CD14-positive monocyte (primary cell): ENCODE measurements at regions not wholly inside any gene's neighbourhood (a gene's known extent, or its start where the extent isn't known, plus 50 kb on each side); places are given as distances from the start of the nearest gene placed in this dataset.
A peak's percentile ranks its signal among the peaks of the same experiment; 100 is the strongest.

Experiments used
- DNase-seq, 3 donors: peaks; one replicate each; pipeline ENCODE4 v3.0.0-alpha.2; 2011 to 2022
- H2AFZ ChIP-seq: 2 replicates; pipeline ENCODE4 v1.6.0; 2012; ENCODE audit warnings: mild to moderate bottlenecking, low read depth, low read length, inconsistent platforms; ENCODE audit not compliant: insufficient read depth, poor library complexity, severe bottlenecking
- H3K27ac ChIP-seq, 2 donors: 1 replicate in 1 of 2; 2 replicates in 1 of 2; pipeline ENCODE4 v1.5.1; 2012 to 2013; ENCODE audit warnings: low read length in 2 of 2, control low read depth in 1 of 2, inconsistent platforms in 1 of 2, low read depth in 1 of 2, mild to moderate bottlenecking in 1 of 2
- H3K27me3 ChIP-seq, 2 donors: one replicate each; pipeline versions ENCODE4 v1.6.0 to v1.6.1; 2011 to 2013; ENCODE audit warnings: low read length in 2 of 2; ENCODE audit not compliant: control insufficient read depth in 2 of 2, insufficient read depth in 2 of 2
- H3K36me3 ChIP-seq, 2 donors: replicated peaks in 1 of 2; 1 replicate in 1 of 2; 2 replicates in 1 of 2; pipeline versions ENCODE4 v1.5.1 to v1.6.1; 2012 to 2013; ENCODE audit warnings: low read length in 2 of 2, control low read depth in 1 of 2, inconsistent platforms in 1 of 2, mild to moderate bottlenecking in 1 of 2; ENCODE audit not compliant: insufficient read depth in 2 of 2, control insufficient read depth in 1 of 2
- H3K4me1 ChIP-seq, 2 donors: 1 replicate in 1 of 2; 2 replicates in 1 of 2; pipeline versions ENCODE4 v1.5.1 to v1.6.1; 2012 to 2013; ENCODE audit warnings: low read length in 2 of 2, control low read depth in 1 of 2, inconsistent platforms in 1 of 2, mild to moderate bottlenecking in 1 of 2, moderate library complexity in 1 of 2; ENCODE audit not compliant: insufficient read depth in 2 of 2, control insufficient read depth in 1 of 2
- H3K4me2 ChIP-seq: replicated peaks from 2 replicates; pipeline ENCODE3; 2012; ENCODE audit warnings: low read length, moderate library complexity, mild to moderate bottlenecking; ENCODE audit not compliant: poor library complexity, severe bottlenecking; ENCODE audit errors: extremely low read depth
- H3K4me3 ChIP-seq, 3 experiments: fragments of 200-600 bp in 1 of 3; sonication (generic) in 1 of 3; replicated peaks in 1 of 3; 1 replicate in 2 of 3; 2 replicates in 1 of 3; pipeline ENCODE4 v1.5.1; 2011 to 2013; ENCODE audit warnings: low read length in 3 of 3, mild to moderate bottlenecking in 3 of 3, control low read depth in 2 of 3, low read depth in 2 of 3, inconsistent platforms in 1 of 3, moderate library complexity in 1 of 3
- H3K79me2 ChIP-seq: 2 replicates; pipeline ENCODE4 v1.6.0; 2012; ENCODE audit warnings: mild to moderate bottlenecking, control low read depth, inconsistent platforms, low read length, moderate library complexity; ENCODE audit not compliant: insufficient read depth
- H3K9ac ChIP-seq: 2 replicates; pipeline ENCODE4 v1.6.0; 2017; ENCODE audit warnings: low read length, mild to moderate bottlenecking; ENCODE audit not compliant: insufficient read depth, poor library complexity, severe bottlenecking
- H3K9me3 ChIP-seq, 2 donors: replicated peaks in 1 of 2; 1 replicate in 1 of 2; 2 replicates in 1 of 2; pipeline versions ENCODE4 v1.5.1 to v1.6.1; 2012 to 2013; ENCODE audit warnings: low read length in 2 of 2, control low read depth in 1 of 2; ENCODE audit not compliant: control insufficient read depth in 1 of 2, insufficient read depth in 1 of 2
- H4K20me1 ChIP-seq: 2 replicates; pipeline ENCODE4 v1.6.0; 2012; ENCODE audit warnings: mild to moderate bottlenecking, low read length, control low read depth, moderate library complexity; ENCODE audit not compliant: insufficient read depth
- H3K27ac Mint-ChIP-seq, 7 donors: one replicate each; pipeline ENCODE4 v1.8.0; 2020; ENCODE audit warnings: mild to moderate bottlenecking in 7 of 7, mixed read lengths in 7 of 7, moderate library complexity in 6 of 7, inconsistent platforms in 2 of 7
- H3K27me3 Mint-ChIP-seq, 3 donors: one replicate each; pipeline ENCODE4 v1.8.0; 2021 to 2022; ENCODE audit warnings: low read depth in 3 of 3, mild to moderate bottlenecking in 3 of 3, mixed read lengths in 3 of 3, moderate library complexity in 3 of 3, inconsistent platforms in 1 of 3
- H3K36me3 Mint-ChIP-seq, 2 donors: one replicate each; pipeline ENCODE4 v1.8.0; 2020; ENCODE audit warnings: mixed read lengths in 2 of 2, inconsistent platforms in 1 of 2, mild to moderate bottlenecking in 1 of 2
- H3K4me1 Mint-ChIP-seq: one replicate; pipeline ENCODE4 v1.8.0; 2020; ENCODE audit warnings: mild to moderate bottlenecking, mixed read lengths
- H3K4me3 Mint-ChIP-seq, 2 donors: one replicate each; pipeline ENCODE4 v1.8.0; 2020; ENCODE audit warnings: mild to moderate bottlenecking in 2 of 2, mixed read lengths in 2 of 2, moderate library complexity in 1 of 2
- H3K9me3 Mint-ChIP-seq, 7 donors: one replicate each; pipeline ENCODE4 v1.8.0; 2020 to 2022; ENCODE audit warnings: mixed read lengths in 7 of 7, mild to moderate bottlenecking in 6 of 7, moderate library complexity in 6 of 7, inconsistent platforms in 2 of 7
- CTCF ChIP-seq: fragments of 200-600 bp; IDR thresholded peaks from one replicate; pipeline ENCODE4 v1.8.0; 2022; ENCODE audit warnings: antibody characterized with exemption, mild to moderate bottlenecking
- WGBS: methylation state at CpG from one replicate; pipeline ENCODE4 v1.1.5; 2013; ENCODE audit warnings: missing lambda C conversion rate; ENCODE audit not compliant: insufficient coverage; 5-methylcytosine and 5-hydroxymethylcytosine counted together
- intact Hi-C, 2 donors: fragments of 100-400 bp; cut with micrococcal nuclease; formaldehyde crosslinking; loops; one replicate each; pipeline versions ENCODE4 v1.15.0 to v1.15.1; 2023

- no peaks in the 10 kb centered on the region for H3K36me3 ChIP-seq
- no peaks in the 10 kb centered on the region for H3K36me3 Mint-ChIP-seq
- H3K27ac ChIP-seq = no peak overlapping the region
- no peaks in the 10 kb centered on the region for H3K4me1 ChIP-seq
- no peaks in the 10 kb centered on the region for H3K79me2 ChIP-seq
- H4K20me1 ChIP-seq = no peaks in the 10 kb centered on the region
- peak overlapping the region in 1 of 7 donors; percentile 17 for H3K27ac Mint-ChIP-seq
- TF ChIP-seq CTCF = no peak
- no peak overlapping the region for H3K4me3 Mint-ChIP-seq
- no peak overlapping the region for H2AFZ ChIP-seq
- peaks cover 4 to 12% (median 11%) of the 10 kb centered on the region in 3 donors for H3K27me3 Mint-ChIP-seq
- intact Hi-C loops = no loop called here
- DNase-seq = no peak
- no peak overlapping the region for H3K9ac ChIP-seq
- no peaks in the 10 kb centered on the region for H3K9me3 Mint-ChIP-seq
- H3K9me3 ChIP-seq = no peaks in the 10 kb centered on the region
- peaks cover 6% of the 10 kb centered on the region for H3K4me1 Mint-ChIP-seq
- WGBS = 99% methylated on average over 6 of the region's 8 CpGs
- no peak overlapping the region for H3K4me2 ChIP-seq
- H3K4me3 ChIP-seq = no peak overlapping the region
- no peaks in the 10 kb centered on the region for H3K27me3 ChIP-seq
These were observed 82.1 kb upstream of the ARHGAP29 start for GRCh38 chr1:94319319-94320102.

- H3K9me3 ChIP-seq = no peaks in the 10 kb centered on the region
- no peaks in the 10 kb centered on the region for H3K36me3 ChIP-seq
- no peaks in the 10 kb centered on the region for H3K79me2 ChIP-seq
- TF ChIP-seq CTCF = no peak
- no peak for DNase-seq
- Mint-ChIP-seq H3K27me3 (peaks cover 3 to 11% (median 10%) of the 10 kb centered on the region in 3 donors), H3K27ac (no peak overlapping the region), H3K36me3 (no peaks in the 10 kb centered on the region), H3K9me3 (no peaks in the 10 kb centered on the region), H3K4me1 (peaks cover 6% of the 10 kb centered on the region), H3K4me3 (no peak overlapping the region)
- H3K27ac ChIP-seq = no peak overlapping the region
- no peaks in the 10 kb centered on the region for H4K20me1 ChIP-seq
- H3K27me3 ChIP-seq = no peaks in the 10 kb centered on the region
- H2AFZ ChIP-seq = no peak overlapping the region
- H3K4me3 ChIP-seq = no peak overlapping the region
- no peak overlapping the region for H3K9ac ChIP-seq
- no peaks in the 10 kb centered on the region for H3K4me1 ChIP-seq
- 100% methylated on average over 3 of the region's 6 CpGs for whole genome bisulfite sequencing
- intact Hi-C loops = no loop called here
- no peak overlapping the region for H3K4me2 ChIP-seq
These were observed 81.2 kb upstream of the ARHGAP29 start for GRCh38 chr1:94318505-94319030.
